ENCODE measurements at regions not wholly inside any gene's neighbourhood (a gene's known extent, or its start where the extent isn't known, plus 50 kb on each side); places are given as distances from the start of the nearest gene placed in this dataset.
A peak's percentile ranks its signal among the peaks of the same experiment; 100 is the strongest.

DNA sequence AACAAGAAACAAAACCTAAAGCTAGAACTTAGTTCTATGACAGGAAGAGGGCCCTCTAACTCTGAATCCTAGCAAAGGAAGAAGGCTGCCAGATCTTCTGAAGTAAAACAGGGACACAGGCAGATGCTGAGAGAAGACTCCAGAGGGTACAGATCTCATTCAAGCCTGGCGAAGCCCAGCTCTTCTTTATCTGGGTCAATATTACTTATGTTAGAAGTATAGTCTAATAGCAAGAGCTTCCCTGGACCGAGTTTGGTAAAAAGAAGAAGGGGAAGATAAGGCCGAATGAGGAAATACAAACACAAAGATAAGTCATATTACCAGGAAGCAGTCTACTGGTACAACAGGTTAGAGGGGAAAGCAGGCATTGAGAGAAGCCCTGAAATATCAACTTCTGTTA, 79.9 kb upstream of the CCDC91 start:
- DNase-seq = no peak

DNA sequence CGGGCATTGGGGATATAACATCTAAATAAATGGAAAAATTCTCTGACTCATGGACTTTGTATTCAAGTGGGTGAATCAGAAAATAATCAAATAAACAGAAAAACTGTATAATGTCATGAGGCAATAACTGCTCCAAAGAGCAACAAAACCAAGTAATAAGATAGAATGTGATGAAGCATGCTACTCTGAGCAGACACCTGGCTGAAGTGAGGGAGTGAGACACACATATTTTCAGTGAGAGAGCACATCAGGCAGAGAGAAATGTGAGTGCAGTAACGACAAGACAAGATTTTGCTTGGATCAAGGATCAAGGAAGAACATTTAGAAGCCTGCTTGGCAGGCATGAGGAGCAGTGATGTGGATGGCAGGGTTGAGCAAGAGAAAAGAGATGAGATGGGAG, 75.8 kb upstream of the CCDC91 start:
- no peak for DNase-seq

DNA sequence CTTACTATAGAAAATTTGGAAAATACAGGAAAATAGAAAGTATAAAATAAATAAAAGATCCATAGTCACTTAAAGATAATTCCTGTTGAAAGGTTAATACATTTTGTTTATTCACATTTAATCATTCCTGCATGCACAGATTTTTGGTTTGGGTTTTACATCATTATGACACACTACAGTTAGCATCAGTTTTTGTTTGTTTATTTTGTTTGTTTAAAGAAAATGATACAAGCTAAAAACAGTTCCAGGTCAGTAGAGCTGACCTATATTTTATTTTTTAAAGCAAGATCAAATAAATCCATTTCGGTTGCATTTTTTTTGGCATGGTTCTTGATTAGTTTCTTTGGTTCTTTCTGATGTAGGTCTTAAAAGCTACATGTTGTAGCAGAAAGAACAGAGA, 68.8 kb upstream of the CCDC91 start:
- no peak for DNase-seq

GRCh38 chr12:28121899-28122655, 68.2 kb upstream of the CCDC91 start:
- no peak for DNase-seq

GRCh38 chr12:28122756-28123155, 67.5 kb upstream of the CCDC91 start:
- no peak for DNase-seq

DNA sequence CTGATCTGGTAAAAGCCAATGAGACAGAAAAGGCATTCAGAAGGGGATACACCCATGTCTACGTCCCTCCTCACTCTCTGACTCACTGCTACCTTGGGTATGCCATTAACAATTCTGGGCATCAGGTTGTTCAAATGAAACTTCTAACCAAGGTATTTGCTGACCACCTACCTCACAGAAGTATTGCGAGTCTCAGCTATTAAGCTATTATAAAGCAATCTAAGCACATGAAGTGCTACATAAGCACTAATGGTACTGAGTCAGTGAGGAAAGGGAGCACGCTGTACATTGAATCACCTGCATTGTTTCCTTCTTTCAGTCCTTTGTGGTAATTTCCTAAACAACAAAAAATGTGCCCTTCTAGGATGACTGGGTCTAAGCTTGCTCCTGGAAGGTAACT, 62.8 kb upstream of the CCDC91 start:
- DNase-seq = no peak

DNA sequence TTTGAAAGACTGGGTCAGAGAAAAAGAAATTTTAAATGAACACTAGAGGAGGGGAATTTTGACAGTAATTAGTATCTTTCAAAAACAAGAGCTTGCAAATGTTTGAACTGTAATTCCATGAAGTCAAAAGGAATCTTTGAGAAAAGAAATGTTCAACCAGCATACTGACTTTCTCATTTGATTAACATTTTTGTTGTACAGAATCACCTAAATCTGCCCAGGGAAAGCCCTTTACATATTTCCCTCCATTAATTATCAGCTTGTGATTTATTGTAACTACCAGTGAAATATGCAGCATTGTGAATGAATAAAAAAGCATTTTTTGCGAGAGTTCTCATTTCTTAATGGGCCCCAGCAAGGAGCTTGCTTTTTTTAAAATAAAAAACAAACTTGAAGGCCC, 61.2 kb upstream of the CCDC91 start:
- peak; percentile 8 for DNase-seq

- DNase-seq = no peak
Observed at GRCh38 chr12:28130234-28130624, 60.0 kb upstream of the CCDC91 start.

DNA sequence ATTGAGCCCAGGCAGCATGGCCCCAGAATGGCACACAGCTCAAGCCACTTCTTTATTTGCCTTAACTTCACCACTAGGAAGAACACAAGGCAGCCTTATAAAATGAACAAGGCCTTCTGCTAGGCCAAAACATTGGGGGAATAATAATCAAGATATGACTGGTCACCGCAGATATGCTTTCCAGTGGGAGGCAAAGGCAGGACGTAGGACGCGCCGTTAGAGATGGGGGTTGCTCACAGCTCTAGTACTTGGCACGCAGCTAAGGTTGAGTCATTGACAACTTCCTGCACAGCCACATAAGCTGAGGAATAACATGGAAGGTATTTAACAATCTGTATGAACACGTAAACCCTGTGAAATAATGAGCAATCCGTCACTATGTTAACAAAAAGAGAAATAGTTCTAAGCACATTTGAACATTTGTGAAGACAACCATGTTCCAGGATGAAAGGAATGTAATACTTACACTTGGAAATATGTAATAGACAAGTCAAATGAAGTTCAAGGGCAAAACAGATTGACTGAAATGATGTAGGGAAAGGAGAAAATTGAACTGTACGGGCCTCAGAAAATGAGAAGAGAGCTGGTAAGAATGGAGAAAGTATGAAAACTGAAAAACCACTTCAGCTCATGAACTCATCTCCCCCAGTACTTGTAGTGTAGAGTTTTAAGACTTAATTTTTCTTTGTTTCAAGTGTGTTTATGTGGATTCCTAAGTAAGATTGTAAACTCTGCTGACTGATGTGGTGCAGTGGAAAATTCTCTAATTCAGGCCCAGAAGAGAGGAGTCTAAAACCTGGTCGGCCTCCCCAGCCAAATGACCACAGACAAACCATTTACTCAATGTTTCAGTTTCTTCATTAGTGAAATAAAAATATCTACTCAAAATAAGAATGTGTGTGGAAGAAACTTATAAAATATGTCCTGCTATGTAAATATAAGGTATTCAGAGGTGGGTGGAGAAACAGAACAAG, 59.3 kb upstream of the CCDC91 start:
- peak; percentile 98 for DNase-seq

DNA sequence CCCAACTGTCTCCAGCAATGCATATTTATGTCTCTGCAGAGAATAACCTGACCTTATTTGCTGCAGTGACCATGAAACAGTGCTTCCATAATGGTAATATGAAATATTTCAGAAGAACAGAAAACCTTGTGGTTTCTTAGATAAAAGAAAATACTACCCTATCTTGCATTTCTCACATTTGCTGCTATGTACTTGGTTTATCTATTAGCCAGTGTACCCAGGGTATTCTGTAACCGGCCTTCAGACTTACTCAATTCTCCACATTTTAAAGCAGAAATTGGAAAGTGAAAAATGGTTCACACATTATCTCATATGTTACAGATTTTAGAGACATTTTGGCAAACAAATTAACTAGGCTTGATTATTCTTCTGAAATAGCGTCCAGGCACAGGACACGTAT, 57.9 kb upstream of the CCDC91 start:
- DNase-seq = no peak

DNA sequence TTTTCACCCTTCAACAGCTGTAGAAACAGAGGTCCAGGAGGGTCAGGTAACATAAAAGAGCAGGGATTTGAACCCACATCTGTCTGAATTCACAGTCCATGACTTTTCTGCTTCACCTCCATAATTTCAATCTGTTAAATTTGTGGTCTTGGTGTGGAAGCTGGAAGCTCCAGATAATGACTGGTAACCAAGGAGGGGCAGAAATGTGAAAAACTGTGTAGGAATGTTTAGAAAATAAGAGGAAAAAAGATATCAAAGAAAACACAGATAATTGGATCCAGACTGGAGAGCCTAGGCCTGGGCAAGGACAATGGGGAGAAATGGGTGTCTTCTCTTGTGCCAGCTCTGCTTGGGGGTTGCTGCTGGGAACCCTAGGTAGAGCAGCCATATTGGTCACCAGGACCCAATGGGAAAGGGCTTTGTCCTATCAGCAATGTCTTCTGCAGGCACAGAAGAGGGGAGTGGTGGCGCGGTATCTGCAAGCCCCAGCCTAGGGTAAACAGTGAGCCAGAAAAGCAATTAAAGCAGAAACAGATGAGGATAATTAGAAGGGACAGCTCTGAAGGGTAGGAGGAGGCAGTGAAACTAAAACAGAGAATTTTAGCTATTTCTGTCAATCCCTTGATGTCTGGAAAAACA, 54.3 kb upstream of the CCDC91 start:
- no peak for DNase-seq

DNA sequence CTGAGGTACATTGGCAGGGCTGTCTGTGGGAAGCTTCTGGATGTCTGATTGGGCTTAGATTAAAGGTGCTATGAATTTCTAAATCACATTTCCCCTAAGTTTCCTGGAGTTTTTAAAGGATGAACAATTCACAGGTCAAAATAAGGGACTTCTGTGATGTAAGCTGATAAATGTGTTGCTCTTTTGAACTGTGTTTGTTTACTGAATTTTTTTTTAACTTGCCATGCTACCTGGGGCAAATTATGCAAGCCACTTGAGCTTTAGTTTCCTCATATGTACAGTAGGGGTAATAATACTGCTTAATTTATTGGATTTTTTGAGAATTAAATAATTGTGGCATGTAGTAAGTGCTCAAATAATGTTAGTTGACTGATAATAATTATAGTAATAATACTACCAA, 52.8 kb upstream of the CCDC91 start:
- DNase-seq = no peak

GRCh38 chr12:28140404-28140803, 49.9 kb upstream of the CCDC91 start:
- DNase-seq = no peak
